ENCODE measurements at regions not wholly inside any gene's neighbourhood (a gene's known extent, or its start where the extent isn't known, plus 50 kb on each side); places are given as distances from the start of the nearest gene placed in this dataset.

DNA sequence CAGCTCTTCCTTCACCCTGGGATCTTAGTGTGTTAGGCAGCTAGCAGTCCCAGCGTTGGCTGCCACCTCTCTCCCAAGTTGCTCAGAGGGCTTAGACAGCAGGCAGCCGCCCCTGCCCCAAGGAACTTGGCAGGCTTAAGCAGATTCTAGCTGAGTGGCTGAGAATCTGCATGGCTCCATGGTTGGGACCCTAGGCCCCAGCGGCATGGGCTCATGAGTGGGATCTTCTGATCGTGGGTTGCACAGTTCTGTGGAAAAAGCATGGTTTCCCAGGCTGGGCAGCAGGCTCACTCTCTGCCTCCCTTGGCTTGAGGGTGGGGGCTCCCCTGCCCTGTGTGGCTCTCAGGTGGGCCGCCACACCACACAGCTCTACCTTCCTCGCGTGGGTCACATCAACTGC, 1624.9 kb downstream of the GRIK2 start:
- TF ChIP-seq, protein P1, sequence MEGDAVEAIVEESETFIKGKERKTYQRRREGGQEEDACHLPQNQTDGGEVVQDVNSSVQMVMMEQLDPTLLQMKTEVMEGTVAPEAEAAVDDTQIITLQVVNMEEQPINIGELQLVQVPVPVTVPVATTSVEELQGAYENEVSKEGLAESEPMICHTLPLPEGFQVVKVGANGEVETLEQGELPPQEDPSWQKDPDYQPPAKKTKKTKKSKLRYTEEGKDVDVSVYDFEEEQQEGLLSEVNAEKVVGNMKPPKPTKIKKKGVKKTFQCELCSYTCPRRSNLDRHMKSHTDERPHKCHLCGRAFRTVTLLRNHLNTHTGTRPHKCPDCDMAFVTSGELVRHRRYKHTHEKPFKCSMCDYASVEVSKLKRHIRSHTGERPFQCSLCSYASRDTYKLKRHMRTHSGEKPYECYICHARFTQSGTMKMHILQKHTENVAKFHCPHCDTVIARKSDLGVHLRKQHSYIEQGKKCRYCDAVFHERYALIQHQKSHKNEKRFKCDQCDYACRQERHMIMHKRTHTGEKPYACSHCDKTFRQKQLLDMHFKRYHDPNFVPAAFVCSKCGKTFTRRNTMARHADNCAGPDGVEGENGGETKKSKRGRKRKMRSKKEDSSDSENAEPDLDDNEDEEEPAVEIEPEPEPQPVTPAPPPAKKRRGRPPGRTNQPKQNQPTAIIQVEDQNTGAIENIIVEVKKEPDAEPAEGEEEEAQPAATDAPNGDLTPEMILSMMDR (IDR thresholded peaks at IDR 0.05; ENCODE audit: low read depth, low read length) = no peak
- no peak for TF ChIP-seq EZH2phosphoT487 (IDR thresholded peaks at IDR 0.05; ENCODE audit: low read depth)
